ENCODE measurements at regions not wholly inside any gene's neighbourhood (a gene's known extent, or its start where the extent isn't known, plus 50 kb on each side); places are given as distances from the start of the nearest gene placed in this dataset.

DNA sequence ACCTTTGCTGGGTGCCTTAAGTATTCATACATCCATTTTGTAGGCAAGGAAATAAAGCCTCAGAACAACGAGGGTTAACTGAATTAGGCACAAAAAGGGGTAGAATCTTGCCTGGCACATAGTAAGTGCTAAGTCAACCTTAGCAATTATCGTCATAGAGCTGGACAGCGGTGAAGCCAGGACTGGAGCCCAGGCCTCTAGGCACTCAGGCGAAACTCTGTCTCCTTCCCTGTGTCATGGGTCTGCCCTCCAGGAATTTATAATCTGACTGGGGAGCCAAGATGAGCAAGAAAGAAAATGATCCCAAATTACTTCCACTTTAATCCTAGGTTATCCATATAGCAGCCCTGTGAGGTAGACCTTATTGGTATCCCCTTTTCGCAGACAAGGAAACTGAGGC is 61.4 kb downstream of the KATNIP start:
- no peak overlapping the region for H3K4me2 ChIP-seq

DNA sequence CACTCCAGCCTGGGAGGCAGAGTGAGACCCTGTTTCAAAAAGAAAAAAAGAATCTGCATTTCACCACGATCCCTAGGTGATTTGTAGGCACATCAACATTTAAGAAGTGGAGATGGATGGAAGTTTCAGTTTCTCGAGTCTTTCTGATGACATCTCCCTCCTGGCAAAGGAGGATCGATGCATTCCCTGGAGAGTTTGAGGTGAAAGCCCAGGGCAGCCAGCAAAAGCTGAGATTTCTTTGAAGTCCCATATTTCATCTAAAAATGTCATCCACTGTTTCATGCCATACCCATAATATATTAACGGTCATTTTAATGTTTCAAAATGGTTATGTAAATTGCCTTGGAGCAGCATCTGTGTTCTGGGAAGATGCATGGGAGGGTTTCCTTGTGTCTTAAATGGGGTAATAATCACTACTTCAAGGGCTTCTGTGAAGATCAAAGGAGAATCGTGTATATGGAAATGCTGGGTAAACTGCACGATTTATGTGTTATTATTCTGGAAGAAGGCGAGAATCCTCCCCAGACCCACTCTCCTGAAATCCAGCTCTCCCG is 63.4 kb downstream of the KATNIP start:
- H3K36me3 ChIP-seq (ENCODE audit: low read depth) = no peaks in the 10 kb centered on the region
- H3F3A ChIP-seq (ENCODE audit: insufficient read depth, low read depth) = no peaks in the 10 kb centered on the region
- no peak overlapping the region for H3K4me3 ChIP-seq
- H3K4me2 ChIP-seq = no peak overlapping the region
- intact Hi-C loops (cut with micrococcal nuclease; ENCODE audit: unreplicated experiment) = no loop called here
- CTCF ChIA-PET = interaction anchor here (0.7 kb wide), 1 partner anchor 252 kb away, joined by 4 read pairs; no protein-coding TSS in a partner anchor
- TF ChIP-seq CTCF (conservative IDR thresholded peaks at IDR 0.05) (no peak), EZH2 (IDR thresholded peaks at IDR 0.05; ENCODE audit: low read depth) (no peak)
- BruUV-seq (replicated peaks) = no TSS peak
- no peaks in the 10 kb centered on the region for H3K4me1 ChIP-seq (replicated peaks; ENCODE audit: insufficient read depth)
- H2AFZ ChIP-seq = no peak overlapping the region
- no peak overlapping the region for H3K27ac ChIP-seq
- peaks cover 7% of the 10 kb centered on the region; the same call in 1 of the 2 replicates for H4K20me1 ChIP-seq (ENCODE audit: insufficient read depth)
- no peak for DNase-seq
- no peaks in the 10 kb centered on the region for H3K9me3 ChIP-seq (ENCODE audit: insufficient read depth, low read depth)
- no peaks in the 10 kb centered on the region for H3K9me2 ChIP-seq (ENCODE audit: insufficient read depth)
- H3K27me3 ChIP-seq (ENCODE audit: insufficient read depth, low read depth) = no peaks in the 10 kb centered on the region
- H3K79me2 ChIP-seq (ENCODE audit: low read depth) = no peaks in the 10 kb centered on the region
- POLR2A ChIA-PET (ENCODE audit: unreplicated experiment) = no interaction called here

More for the DNA sequence above, 61.4 kb downstream of the KATNIP start:
- no peaks in the 10 kb centered on the region for H3K4me1 ChIP-seq (replicated peaks; ENCODE audit: insufficient read depth)
- H3K27ac ChIP-seq = no peak overlapping the region
- H3K27me3 ChIP-seq (ENCODE audit: insufficient read depth, low read depth) = no peaks in the 10 kb centered on the region
- no peaks in the 10 kb centered on the region for H3K9me2 ChIP-seq (ENCODE audit: insufficient read depth)
- H3F3A ChIP-seq (ENCODE audit: insufficient read depth, low read depth) = no peaks in the 10 kb centered on the region
- no peak overlapping the region for H3K4me3 ChIP-seq
- H4K20me1 ChIP-seq (ENCODE audit: insufficient read depth) = peaks cover 10% of the 10 kb centered on the region
- ChIA-PET CTCF (no interaction called here), POLR2A (ENCODE audit: unreplicated experiment) (no interaction called here)
- TF ChIP-seq CTCF (conservative IDR thresholded peaks at IDR 0.05) (no peak), EZH2 (IDR thresholded peaks at IDR 0.05; ENCODE audit: low read depth) (no peak)
- no peaks in the 10 kb centered on the region for H3K79me2 ChIP-seq (ENCODE audit: low read depth)
- DNase-seq = no peak
- intact Hi-C loops (cut with micrococcal nuclease; ENCODE audit: unreplicated experiment) = no loop called here
- H2AFZ ChIP-seq = no peak overlapping the region
- H3K9me3 ChIP-seq (ENCODE audit: insufficient read depth, low read depth) = no peaks in the 10 kb centered on the region
- BruUV-seq (replicated peaks) = no TSS peak
- H3K36me3 ChIP-seq (ENCODE audit: low read depth) = no peaks in the 10 kb centered on the region

- no peak for TF ChIP-seq EZH2 (IDR thresholded peaks at IDR 0.05; ENCODE audit: low read depth)
- no peak for TF ChIP-seq CTCF (conservative IDR thresholded peaks at IDR 0.05)
- Histone ChIP-seq H3K27ac (no peak overlapping the region), H3K27me3 (ENCODE audit: insufficient read depth, low read depth) (no peaks in the 10 kb centered on the region), H4K20me1 (ENCODE audit: insufficient read depth) (peaks cover 4% of the 10 kb centered on the region; the same call in 1 of the 2 replicates), H3K9me3 (ENCODE audit: insufficient read depth, low read depth) (no peaks in the 10 kb centered on the region), H3K36me3 (ENCODE audit: low read depth) (peaks cover 9% of the 10 kb centered on the region; the same call in 1 of the 2 replicates), H3K79me2 (ENCODE audit: low read depth) (no peaks in the 10 kb centered on the region), H3K4me3 (no peak overlapping the region), H2AFZ (no peak overlapping the region), H3K4me1 (replicated peaks; ENCODE audit: insufficient read depth) (no peaks in the 10 kb centered on the region), H3F3A (ENCODE audit: insufficient read depth, low read depth) (no peaks in the 10 kb centered on the region), H3K4me2 (no peak overlapping the region), H3K9me2 (ENCODE audit: insufficient read depth) (no peaks in the 10 kb centered on the region)
- no peak for DNase-seq
- intact Hi-C loops (cut with micrococcal nuclease; ENCODE audit: unreplicated experiment) = no loop called here
- ChIA-PET CTCF (no interaction called here), POLR2A (ENCODE audit: unreplicated experiment) (interaction anchor here (0.6 kb wide), 1 partner anchor 24 kb away, joined by 8 read pairs; no protein-coding TSS in a partner anchor)
- no TSS peak for BruUV-seq (replicated peaks)
Measured at GRCh38 chr16:27617665-27618064, 67.7 kb downstream of the KATNIP start.

Data from PC-9 (cell line).